Choroid plexus epithelial cell (primary cell): ENCODE measurements at regions not wholly inside any gene's neighbourhood (a gene's known extent, or its start where the extent isn't known, plus 50 kb on each side); places are given as distances from the start of the nearest gene placed in this dataset.
"Not testable (repeated sequence)": the region's sequence is repeated elsewhere in the genome, so short reads cannot be mapped to it uniquely, and the experiment has no call there.

Experiments used
- DNase-seq: peaks from one replicate; pipeline ENCODE4 v3.0.0-alpha.2; 2010; ENCODE audit warnings: low read depth
- H3K4me3 ChIP-seq: 2 replicates; pipeline ENCODE4 v1.5.1; 2011; ENCODE audit warnings: low read depth, mild to moderate bottlenecking, control low read depth, low read length, moderate library complexity
- CTCF ChIP-seq: conservative IDR thresholded peaks from 2 replicates; pipeline ENCODE4 v1.5.1; 2011; ENCODE audit warnings: low read depth, mild to moderate bottlenecking, control low read depth, inconsistent platforms, low read length, moderate library complexity

GRCh38 chr3:4079339-4080195 is 223.6 kb upstream of the SETMAR start:
- H3K4me3 ChIP-seq: no peak overlapping the region
- no peak for DNase-seq
- no peak for TF ChIP-seq CTCF

GRCh38 chr3:4083225-4084015 is 219.7 kb upstream of the SETMAR start:
- no peak for DNase-seq
- TF ChIP-seq CTCF: no peak
- H3K4me3 ChIP-seq: no peak overlapping the region

- DNase-seq: no peak
- H3K4me3 ChIP-seq: no peak overlapping the region
- no peak for TF ChIP-seq CTCF
Observed at GRCh38 chr3:4084271-4084670, 218.9 kb upstream of the SETMAR start.

GRCh38 chr3:4086662-4087061 is 216.5 kb upstream of the SETMAR start:
- DNase-seq, H3K4me3 ChIP-seq: not testable (repeated sequence)

GRCh38 chr3:4091786-4092185 is 211.4 kb upstream of the SETMAR start:
- H3K4me3 ChIP-seq: no peak overlapping the region
- DNase-seq: no peak
- TF ChIP-seq CTCF: no peak

- no peak for DNase-seq
- no peak for TF ChIP-seq CTCF
- H3K4me3 ChIP-seq: no peak overlapping the region
Observed at GRCh38 chr3:4097801-4098200, 205.4 kb upstream of the SETMAR start.

GRCh38 chr3:4099607-4100006 is 203.6 kb upstream of the SETMAR start:
- DNase-seq: no peak
- no peak overlapping the region for H3K4me3 ChIP-seq
- TF ChIP-seq CTCF: no peak
